GM18507 (cell line): ENCODE measurements at regions not wholly inside any gene's neighbourhood (a gene's known extent, or its start where the extent isn't known, plus 50 kb on each side); places are given as distances from the start of the nearest gene placed in this dataset.
"Not testable (repeated sequence)": the region's sequence is repeated elsewhere in the genome, so short reads cannot be mapped to it uniquely, and the experiment has no call there.

Source experiments
- DNase-seq: peaks from one replicate; pipeline ENCODE4 v3.0.0; 2011; ENCODE audit warnings: low read depth; ENCODE audit not compliant: insufficient read length; ENCODE audit errors: extremely low spot score
- FAIRE-seq: peaks from 2 replicates; lab custom pipeline; 2011; peaks lifted over from hg19 to GRCh38; lab: Jason Lieb, UNC

DNA sequence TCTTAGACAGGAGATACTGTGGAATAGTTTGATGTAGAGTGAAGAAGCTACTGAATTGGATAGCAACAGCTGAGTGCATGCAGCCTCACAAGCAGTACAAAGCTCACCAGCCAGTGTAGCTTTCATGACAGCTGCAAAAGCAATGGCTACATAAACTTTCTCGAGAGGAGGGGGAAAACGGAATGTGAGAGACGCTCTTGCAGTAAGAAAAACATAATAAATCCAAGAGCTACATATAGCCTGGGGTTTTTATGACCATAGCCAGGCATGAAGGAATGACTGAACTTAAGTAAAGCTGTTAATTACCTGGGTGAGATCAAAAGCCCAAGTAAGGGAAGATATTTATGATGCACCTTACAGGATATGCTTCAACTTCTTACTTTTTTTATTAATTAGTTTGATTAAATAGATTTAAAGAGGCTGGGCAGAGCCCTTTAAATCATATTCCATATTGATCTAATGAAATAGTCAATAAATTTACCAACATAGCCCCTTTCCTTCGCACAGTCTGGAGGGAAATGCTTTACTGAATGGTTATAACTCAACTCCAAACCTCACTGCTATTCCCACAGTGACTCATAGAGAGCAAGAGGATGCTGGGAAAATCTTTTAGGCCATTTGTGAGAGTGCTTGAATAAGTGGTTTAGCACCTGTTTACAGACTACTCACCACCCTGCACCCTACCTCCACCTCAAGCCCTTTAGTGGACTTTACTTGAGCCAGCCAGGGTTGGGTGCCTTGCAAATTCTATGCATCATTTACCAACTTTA, 407.2 kb upstream of the CLINT1 start:
- no peak for DNase-seq
- no peak for FAIRE-seq

DNA sequence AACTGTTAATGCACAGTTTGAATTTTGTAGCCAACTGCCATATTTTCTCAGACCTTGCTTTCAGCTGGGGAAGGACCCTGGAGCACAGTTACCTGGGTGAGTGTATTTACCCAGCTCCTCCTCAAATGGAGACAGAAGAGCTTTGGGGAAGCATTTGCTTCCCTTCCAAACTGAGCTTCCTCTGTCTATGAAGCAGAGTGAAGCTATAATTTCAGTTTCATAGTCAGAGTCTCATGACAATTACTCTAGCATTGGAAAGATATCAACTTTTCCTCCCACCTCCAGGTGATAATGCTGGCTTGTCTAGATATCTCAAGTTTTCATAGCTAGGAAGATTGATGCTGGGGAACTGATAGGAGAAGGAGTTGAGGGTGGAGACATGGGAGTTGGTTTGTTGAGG, 406.4 kb upstream of the CLINT1 start:
- no peak for DNase-seq
- no peak for FAIRE-seq

DNA sequence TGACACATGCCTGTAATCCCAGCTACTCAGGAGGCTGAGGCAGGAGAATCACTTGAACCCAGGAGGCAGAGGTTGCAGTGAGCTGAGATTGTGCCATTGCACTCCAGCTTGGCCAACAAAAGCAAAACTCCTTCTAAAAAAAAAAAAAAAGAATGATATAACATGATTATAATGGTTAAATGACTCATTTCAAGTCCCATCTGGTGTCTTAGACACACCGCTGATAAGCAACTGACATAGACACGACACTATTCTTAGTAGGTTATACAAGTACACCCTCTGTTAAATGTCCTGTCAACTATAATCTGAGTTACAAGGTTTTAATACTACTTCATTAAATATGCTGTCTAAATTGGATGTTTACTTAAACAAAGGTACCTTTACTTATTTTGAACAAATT, 405.3 kb upstream of the CLINT1 start:
- no peak for FAIRE-seq

DNA sequence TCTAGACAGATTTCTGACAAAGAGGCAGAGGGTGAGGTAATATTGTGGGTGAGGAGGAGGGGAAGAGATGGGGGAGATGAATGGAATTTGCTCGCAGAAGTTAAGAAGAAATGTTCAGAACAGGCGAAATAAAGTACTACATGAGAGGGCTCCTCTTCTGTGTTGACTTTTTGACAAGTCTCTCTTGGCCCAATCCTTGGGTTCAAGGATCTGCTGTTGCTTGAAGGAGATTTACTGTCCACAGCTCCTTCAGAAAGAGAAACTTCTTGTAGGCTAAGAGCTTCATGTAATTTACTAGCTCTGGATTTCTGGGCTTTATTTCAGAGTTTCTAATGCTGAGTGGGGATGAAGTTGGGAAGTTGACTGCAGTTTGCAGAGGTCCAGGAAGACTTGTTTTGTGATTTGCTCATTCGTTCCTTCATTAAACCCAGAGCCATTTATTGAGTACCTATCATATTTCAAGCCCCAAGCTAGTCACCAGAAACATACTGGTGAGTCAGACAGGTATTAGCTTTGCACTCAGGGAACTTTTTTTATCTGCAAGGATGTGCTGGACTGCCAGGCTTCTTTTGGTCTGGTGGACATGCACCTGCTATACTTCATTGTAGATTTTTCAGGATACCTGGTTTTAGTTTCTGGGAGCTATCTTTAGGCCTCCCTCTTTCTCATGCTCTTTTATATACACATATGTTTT, 402.9 kb upstream of the CLINT1 start:
- no peak for DNase-seq
- no peak for FAIRE-seq

More for the DNA sequence above, 405.3 kb upstream of the CLINT1 start:
- no peak for DNase-seq

DNA sequence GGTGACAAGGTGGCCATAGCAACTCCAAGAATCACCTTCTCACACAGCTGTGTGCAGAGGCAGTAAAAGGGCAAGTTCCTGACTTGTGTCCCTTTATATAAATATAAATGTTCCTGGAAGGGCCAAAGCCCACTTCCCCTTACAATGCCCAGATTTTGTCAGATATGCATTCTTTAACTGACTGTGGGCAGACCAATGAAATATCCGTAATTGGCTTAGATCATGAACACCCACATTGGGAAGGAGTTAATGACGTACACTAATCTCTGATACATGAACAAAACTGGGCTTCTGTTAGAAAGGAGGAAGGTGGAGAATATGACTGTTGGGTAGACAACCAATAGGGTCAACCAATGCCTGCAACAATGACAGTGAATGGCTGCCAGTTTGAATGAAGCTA, 397.2 kb upstream of the CLINT1 start:
- no peak for DNase-seq
- no peak for FAIRE-seq

DNA sequence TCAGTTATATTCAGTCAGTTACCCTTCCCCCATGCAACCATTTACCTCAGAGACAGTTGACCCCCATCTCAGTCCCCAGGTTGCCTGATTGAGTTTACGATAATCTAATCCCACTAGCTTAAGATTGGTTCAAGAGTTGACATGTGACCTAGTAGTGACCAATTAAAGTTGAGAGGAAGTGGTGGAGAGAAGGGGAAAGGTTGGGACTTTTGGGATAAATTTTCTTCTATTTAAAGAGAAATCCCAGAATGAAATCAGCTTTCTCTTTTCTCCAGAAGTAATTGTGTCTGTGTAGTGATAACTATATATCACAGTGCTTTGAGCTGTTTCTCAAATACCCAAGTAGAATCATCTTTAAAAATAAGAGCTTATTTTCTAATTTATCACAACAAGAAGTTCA, 396.7 kb upstream of the CLINT1 start:
- no peak for FAIRE-seq
- no peak for DNase-seq

DNA sequence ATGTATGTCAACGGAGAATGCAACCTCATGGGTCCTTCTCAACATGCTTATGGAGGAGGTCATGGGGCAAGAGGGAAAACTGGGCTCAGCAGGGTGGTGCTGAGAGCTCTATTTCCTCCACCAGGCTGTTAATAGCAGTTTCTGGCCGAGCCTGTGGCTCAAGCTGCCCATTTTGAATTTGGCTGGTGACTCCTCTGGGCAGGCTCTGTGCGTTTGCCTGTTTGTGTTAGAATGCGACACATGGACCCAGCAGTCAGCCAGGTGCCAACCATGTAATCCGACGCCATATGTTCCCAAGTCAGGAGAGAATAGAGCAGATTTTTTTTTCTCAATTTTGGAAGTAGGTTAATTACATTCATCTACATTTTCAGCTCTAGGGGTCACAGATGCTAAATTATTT, 387.7 kb upstream of the CLINT1 start:
- FAIRE-seq (no peak), DNase-seq (no peak)

DNA sequence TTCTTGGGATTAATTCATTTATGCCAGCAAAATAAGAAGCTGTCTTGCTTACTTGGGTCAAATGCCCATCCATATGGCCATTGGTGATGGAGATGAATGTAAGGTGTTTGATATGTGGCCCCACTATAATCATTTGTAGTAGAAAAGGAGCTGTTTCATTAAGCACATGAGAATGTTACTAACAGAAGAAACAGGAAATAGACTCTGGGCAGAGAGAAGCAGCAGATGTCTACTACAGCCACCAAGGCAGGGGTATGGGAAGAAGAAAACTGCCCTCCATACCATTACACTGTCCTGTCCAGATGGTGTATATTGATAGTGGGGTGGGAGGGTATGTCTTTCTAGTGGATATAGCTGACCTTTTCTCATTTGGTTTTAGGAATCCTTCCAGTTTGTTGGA, 386.6 kb upstream of the CLINT1 start:
- FAIRE-seq: no peak

DNA sequence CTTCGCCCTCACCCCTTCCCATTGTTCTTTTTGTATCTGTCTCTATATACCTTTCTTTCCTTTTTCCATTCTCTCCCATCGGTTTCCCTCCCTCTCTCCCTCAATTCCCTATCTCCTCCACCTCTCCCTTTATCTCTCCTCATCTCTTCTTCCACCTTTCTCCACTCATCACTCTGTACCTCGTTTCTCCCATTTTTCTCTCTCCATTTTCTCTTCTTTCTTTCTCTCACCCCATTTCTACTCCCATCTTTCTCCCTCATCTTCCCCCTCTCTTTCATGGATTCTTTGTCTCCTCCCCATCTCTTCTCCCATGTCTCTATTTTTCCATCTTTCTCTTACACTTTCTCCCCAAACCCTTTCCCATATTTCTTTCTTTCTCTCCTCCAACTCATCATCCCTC, 385.9 kb upstream of the CLINT1 start:
- DNase-seq (no peak), FAIRE-seq (no peak)

More for the DNA sequence above, 386.6 kb upstream of the CLINT1 start:
- no peak for DNase-seq

DNA sequence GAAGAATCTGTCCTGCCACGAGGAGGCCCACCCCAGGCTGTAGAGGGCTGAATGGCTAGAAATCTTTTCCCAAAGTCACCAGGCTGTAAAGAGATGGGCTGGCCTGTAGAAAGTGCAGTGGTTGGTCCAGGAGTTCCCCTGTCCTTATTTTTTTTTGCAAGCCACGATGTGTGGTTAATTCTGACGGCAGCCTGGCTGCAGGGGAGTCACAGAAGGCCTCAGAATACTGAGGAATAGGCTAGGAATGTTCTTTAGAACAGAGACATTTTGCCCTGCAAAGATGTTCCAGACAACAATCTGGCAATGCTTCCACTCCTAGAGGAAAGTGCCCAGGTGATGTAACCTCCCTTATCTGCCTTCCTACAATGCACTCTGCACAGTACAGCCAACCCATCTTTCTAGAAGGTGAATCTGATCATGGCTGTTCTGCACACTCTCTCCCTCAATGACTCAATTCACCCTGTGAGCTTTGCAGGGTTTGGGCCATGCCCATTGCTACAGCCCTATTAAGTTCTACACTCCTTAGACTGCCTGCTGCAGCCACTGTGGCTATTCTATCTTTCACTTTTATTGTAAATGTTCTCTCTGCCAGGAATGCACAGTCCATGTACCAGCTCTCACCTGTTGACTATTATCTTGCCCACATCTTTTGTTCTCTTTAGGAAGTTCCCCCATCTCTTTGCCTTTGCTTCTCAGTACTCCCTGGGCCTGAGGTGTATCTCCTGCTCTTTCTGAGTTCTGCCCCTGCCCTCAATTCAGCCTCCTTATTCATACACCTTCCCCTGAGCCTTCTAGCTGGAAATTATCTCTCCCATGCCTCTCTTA, 377.8 kb upstream of the CLINT1 start:
- DNase-seq: no peak
- no peak for FAIRE-seq

DNA sequence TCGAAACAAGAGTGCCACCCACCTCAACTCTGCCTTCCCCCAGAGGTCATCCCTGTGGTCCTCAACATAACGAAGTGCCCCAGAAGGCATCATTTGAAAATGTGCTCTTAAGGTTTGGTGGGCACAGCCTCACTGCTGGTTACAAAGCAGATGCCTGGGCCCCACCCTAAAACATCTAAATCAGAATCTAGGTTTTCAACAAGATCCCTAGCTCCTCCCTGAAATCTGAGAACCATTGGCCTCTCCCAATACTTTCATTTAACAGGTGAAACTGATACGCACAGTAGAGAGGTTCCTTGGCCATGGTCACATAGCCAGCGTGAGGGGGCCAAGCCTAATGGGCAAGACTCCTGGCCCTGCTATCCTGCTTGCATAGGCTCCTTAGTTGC, 376.2 kb upstream of the CLINT1 start:
- FAIRE-seq (no peak), DNase-seq (no peak)

DNA sequence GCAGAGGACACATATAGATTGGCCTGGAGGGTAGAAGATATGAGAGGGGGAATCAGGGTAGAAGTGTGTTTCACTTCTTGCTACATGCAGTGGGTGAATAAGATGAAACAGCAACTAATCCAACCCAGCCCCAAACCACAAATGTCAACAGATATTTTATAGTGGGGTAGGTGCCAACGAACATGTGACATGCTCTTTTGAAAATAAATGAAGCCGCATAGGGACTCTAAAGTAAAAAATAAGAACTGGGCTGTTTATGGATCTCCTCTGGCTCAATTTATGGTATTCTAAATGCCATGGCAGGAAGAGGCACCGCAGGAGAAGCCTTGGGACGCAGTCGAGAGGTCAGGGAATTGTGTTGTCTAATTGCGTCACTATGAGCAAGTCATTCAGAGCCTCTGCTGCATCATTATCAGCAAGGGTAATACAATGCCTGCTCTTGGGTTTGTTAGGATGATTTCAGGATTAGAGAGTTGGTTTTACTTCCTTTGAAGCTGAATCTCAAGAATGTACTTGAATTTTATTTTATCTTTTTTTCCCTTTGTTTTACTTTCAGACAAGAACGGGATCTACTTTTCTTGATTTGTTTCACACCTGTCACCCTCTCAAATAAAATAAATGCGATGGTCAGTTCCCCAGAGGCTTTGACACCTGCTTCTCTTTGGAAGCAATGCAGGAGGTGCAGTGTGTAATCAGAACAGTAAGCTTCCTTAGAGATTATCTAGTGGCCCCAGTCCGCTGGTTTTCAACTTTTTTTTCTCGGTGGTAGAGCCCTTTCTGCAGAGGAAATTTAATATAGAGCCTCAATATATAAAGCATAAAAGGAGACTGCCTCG, 375.6 kb upstream of the CLINT1 start:
- DNase-seq (no peak), FAIRE-seq (no peak)

DNA sequence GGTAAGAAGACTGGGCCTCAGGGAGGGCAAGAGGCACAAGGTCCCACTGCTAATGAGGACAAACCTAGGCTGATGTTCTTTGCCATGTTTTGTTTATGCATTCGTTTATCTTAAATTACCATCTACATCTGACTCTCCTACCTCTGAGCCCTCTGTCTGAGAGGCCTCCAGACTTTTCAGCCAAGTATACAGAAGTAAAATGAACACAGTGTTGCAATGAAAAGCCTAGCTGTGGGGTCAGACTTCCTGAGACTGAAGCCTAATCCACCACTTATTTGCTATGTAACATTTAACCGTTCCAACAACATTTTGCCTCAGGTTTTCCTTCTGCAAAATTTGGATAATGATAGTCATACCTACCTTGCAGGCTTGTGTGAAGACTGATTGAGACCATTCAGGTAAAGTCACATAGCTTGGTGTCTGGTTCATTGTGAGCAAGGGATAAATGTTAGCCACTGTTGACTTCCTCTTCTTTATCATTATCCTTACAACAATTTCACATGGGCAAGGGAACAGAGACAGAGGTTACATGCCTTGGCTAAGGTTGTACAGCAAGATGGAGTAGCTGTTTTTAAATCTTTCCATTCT, 374.9 kb upstream of the CLINT1 start:
- no peak for FAIRE-seq
- DNase-seq: no peak

DNA sequence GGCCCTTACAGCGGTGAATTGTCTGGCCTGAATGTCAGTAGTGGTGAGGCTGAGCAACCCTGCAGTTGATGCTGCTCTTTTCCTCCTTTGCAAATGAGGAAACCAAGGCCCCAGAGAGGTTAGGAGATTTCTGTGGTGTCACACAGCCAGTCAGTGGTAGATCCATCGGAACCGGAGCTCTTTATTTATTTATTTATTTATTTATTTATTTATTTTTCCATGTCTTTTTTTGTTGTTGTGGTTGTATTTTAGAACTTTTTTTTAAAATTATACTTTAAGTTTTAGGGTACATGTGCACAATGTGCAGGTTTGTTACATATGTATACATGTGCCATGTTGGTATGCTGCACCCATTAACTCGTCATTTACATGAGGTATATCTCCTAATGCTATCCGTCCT, 368.4 kb upstream of the CLINT1 start:
- FAIRE-seq, DNase-seq: not testable (repeated sequence)

DNA sequence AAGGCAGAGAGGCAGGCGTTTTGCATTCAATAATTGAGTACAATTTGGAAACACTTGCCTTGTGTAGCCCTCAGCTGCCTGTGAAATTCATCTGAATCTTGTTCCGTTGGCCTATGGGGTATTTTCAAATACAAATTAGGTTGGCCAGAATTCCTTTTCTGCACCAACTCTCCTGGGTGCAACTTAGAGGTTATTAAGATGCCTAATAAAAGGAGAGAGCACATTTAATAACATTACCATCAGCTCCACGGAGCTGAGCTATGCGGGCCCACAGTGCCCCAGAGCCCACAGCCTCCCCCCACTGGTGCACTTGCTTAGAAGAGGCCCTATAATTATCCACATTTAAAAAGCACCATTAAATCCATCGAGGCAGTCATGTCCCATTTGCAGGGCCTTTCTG, 367.6 kb upstream of the CLINT1 start:
- FAIRE-seq: no peak
- DNase-seq: no peak

DNA sequence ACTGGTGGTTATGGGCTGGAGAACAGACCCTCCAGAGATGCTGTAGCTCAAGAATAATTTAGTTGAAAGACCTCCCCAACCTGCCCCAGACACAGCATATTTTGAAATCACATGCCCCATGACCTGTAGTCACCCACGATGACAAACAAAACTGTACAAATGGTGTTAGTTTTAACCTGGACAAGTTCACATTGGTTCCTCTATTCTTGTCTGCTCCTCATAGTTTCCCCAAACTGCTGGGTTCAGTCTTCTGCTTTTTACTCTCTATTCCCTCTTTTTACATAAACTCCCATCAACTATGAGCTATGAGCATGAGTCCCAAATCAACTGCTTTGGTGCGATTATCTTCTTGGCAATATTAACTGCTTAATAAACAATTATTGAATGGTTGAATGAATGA, 365.3 kb upstream of the CLINT1 start:
- FAIRE-seq (no peak), DNase-seq (no peak)

DNA sequence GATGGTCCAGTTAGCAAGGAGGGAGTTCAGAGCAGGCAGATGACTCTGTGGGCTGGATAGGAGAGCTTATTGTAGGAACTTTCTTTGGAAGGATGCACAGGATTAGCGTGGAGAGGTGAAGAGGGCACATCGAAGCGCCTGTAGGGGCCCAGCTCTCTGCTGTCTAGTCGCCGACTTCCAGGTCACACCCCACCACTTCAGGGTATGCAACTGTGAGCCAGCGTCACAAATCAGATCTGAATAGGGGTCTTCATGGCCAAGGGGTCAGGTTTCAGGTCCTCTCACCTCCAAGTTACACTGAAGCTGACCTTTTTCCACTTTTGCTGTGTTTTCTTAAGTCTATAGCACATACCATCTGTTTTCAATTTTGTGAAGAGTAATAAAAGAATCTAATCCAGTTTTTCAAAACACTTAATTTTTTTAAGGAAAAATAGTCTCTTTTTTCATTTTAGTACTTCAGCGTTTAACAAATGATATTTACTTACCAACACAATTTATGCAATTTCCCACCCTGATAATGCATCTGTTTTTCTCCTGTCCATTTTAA, 364.2 kb upstream of the CLINT1 start:
- no peak for FAIRE-seq
- DNase-seq: no peak

DNA sequence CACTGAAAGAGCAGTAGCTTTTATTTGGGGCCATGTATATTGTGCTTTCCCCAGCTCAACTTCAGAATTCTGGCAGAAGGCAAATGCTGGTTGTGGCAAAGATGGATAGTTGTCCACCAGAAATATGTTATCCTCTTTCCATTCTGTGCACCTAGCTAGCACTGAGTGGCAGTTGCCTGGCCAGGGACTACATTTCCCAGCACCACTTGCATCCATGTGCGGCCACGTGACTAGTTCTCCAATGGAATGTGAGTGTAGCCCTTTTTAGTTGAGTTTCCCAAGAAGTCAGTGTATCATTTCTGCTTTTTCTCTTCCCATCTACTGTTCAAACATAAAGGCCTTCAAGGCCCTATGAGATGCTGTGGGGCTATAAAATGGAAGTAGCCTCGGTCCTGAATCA, 354.0 kb upstream of the CLINT1 start:
- FAIRE-seq: no peak

DNA sequence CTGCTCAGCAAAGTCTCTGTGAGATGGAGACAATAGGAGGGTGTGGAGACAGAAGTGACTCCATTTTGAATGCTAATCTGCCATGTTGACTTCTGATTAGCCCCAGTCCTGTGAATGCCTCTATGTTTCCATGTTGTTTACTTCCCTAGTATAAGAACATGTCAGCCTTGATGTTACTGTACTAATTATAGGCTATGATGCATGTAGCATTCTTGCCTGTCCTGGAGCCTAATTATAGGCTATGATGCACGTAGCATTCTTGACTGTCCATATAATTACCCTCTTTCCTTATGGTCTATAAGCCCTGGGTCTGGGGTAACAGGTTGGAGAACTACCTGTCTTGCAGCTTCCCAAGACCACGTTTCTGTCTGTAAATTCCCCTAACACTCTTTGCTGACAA, 353.3 kb upstream of the CLINT1 start:
- no peak for DNase-seq
- no peak for FAIRE-seq

More for the DNA sequence above, 354.0 kb upstream of the CLINT1 start:
- no peak for DNase-seq
